Activated naive CD4-positive, alpha-beta T cell treated with anti-CD3 and anti-CD28 coated beads, Interleukin-2, amount 50 U/mL, for 72 hours (primary cell): ENCODE measurements at regions not wholly inside any gene's neighbourhood (a gene's known extent, or its start where the extent isn't known, plus 50 kb on each side); places are given as distances from the start of the nearest gene placed in this dataset.
"Not testable (repeated sequence)": the region's sequence is repeated elsewhere in the genome, so short reads cannot be mapped to it uniquely, and the experiment has no call there.

Experiments
- ATAC-seq, 2 donors: fragments of 150-1000 bp; cut with Tn5 transposase; 2 replicates each; pipeline ENCODE4 v1.10.0; 2021; ENCODE audit warnings: mild to moderate bottlenecking in 2 of 2, moderate library complexity in 2 of 2
- DNase-seq, 2 donors: peaks; one replicate each; pipeline ENCODE4 v3.0.0; 2021 to 2022; ENCODE audit warnings: low spot score in 2 of 2
- H3K27ac Mint-ChIP-seq, 2 donors: one replicate each; pipeline ENCODE4 v1.8.0; 2022; ENCODE audit warnings: mild to moderate bottlenecking in 2 of 2, mixed read lengths in 2 of 2
- H3K36me3 Mint-ChIP-seq, 2 donors: one replicate each; pipeline ENCODE4 v1.8.0; 2022; ENCODE audit warnings: mixed read lengths in 2 of 2
- H3K9me3 Mint-ChIP-seq, 2 donors: one replicate each; pipeline ENCODE4 v1.8.0; 2022; ENCODE audit warnings: mixed read lengths in 2 of 2

- ATAC-seq (no peak), DNase-seq (no peak)
- Mint-ChIP-seq H3K36me3 (no peaks in the 10 kb centered on the region), H3K9me3 (peaks cover 11 to 21% of the 10 kb centered on the region in 2 donors), H3K27ac (no peak overlapping the region)
These were observed 353.7 kb upstream of the CHRM2 start for GRCh38 chr7:136514776-136515175.

DNA sequence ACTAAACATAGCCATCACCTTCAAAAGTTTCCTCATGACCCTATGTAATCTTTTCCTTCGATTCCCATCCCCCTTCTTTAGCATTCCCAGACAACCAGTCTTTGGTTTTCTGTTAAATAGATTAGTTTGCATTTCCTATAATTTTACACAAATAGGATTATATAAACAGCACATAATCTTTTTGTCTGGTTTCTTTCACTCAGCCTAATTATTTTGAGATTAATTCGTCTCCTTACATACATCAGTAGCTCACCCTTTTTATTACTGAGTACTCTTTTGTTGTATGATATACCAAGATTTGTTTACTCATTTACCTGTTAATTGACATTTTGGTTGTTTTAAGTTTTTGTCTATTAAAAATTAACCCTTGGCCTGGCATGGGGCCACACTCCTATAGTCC, 354.7 kb upstream of the CHRM2 start:
- Mint-ChIP-seq H3K36me3 (no peaks in the 10 kb centered on the region), H3K27ac (no peak overlapping the region), H3K9me3 (peaks cover 9 to 18% of the 10 kb centered on the region in 2 donors)
- no peak for DNase-seq
- ATAC-seq: no peak

DNA sequence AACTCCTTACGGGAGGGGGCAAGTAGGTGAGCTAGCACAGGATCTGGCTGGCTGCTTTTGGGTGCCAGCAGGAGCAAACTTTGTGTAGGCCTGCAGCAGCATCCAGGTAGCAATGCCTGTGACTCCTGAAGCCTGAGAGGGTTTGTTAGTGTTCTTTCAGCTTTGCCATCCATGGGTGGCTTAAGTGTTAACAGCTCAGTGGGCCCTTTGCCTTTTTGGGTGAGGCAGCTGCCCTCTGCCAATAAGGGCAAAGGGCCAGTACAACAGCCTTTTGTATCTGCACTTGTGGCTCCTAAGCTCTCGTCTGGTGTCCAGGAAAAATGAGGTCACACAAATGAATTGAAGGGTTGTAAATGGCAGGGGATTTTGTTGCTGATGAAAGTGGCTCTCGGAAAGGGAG, 359.0 kb upstream of the CHRM2 start:
- Mint-ChIP-seq H3K36me3 (no peaks in the 10 kb centered on the region), H3K9me3 (peaks cover 9 to 17% of the 10 kb centered on the region in 2 donors), H3K27ac (no peak overlapping the region)
- ATAC-seq: no peak
- no peak for DNase-seq

- ATAC-seq (no peak), DNase-seq (no peak)
- Mint-ChIP-seq H3K36me3 (no peaks in the 10 kb centered on the region), H3K9me3 (peaks cover 6 to 11% of the 10 kb centered on the region in 2 donors), H3K27ac (no peak overlapping the region)
These were observed 366.3 kb upstream of the CHRM2 start for GRCh38 chr7:136502162-136502561.

DNA sequence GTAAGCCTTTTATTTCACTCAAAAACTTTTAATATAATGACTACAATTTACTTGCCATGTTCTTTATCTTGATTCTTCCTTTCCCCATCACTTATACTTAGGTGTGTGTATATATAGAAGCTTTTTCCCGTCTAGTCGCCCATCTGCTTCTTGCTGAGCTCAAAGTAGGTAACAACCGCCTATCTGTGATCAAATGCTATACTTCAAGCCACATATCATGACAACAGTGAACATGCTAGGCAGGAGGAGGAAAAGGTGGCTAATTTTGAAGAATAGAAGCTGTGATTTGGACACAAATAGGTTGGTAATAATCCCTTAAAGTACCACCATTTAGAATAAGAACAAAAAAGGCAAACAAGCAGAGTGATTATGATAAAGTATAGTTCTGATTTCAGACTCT, 367.3 kb upstream of the CHRM2 start:
- peaks cover 8 to 14% of the 10 kb centered on the region in 2 donors for H3K9me3 Mint-ChIP-seq
- no peak overlapping the region for H3K27ac Mint-ChIP-seq
- H3K36me3 Mint-ChIP-seq: no peaks in the 10 kb centered on the region

DNA sequence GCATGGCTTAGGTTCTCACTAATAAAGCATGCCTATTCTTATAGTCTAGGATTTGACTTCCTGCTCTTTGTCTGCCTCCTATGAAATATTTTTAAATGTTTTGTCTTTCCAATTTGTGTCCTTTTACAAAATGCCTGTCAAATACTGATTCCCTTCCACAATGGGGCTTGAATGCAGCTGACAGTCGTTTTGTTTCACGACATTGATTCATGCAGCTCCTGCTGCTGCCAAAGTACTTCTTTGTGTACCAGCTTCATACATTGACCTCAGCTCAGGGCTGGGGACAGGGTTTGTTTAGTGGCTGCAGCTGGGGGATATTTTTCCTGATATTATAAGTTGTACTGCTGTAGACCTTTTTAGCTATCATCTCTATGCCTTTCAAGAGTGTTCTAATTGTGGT, 371.9 kb upstream of the CHRM2 start:
- DNase-seq (no peak), ATAC-seq (no peak)
- H3K36me3 Mint-ChIP-seq: no peaks in the 10 kb centered on the region
- no peak overlapping the region for H3K27ac Mint-ChIP-seq
- H3K9me3 Mint-ChIP-seq: peaks cover 13 to 19% of the 10 kb centered on the region in 2 donors

More for the DNA sequence above, 367.3 kb upstream of the CHRM2 start:
- ATAC-seq (no peak), DNase-seq (no peak)

DNA sequence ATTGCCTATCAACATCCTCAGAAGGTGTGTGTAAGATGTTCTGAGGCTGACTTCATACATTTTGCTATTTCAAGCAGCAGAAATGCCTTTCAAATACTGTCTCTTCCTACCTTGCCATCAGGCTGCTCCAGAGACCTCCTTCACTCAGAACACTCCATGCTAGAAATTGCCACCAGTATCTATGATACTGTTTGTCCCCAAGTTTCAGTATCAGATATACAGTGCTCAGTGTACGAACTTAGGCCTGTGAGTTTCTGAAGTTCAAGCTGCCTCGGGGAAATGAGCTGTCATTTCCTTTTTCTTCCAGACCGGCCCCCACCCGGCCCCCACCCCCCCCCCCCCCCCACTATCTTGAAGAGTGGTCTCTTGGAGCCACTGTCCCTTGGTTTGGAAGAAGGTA, 373.4 kb upstream of the CHRM2 start:
- no peak for DNase-seq
- Mint-ChIP-seq H3K27ac (no peak overlapping the region), H3K9me3 (peaks cover 13 to 19% of the 10 kb centered on the region in 2 donors), H3K36me3 (no peaks in the 10 kb centered on the region)
- no peak for ATAC-seq

DNA sequence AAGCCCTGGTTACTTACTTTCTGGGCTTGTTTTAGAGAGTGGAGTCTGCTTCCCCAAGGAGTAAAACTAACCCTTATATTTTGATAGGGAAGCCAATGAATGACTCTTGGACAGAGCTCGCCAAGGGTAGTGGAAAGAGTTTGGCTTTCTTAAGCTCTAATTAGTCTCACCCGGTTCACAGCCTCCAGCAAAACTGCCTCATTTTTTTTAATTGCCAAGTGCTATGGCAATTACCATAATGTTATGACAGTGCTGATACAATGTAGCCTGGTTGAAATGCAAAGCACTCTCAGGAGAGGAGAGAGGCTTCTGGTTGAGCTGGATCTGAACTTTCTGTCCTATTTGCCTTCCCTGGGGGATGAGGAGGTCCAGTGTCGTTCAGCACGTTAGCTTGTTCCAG, 376.1 kb upstream of the CHRM2 start:
- DNase-seq: no peak
- Mint-ChIP-seq H3K27ac (no peak overlapping the region), H3K9me3 (peaks cover 10 to 16% of the 10 kb centered on the region in 2 donors), H3K36me3 (no peaks in the 10 kb centered on the region)
- ATAC-seq: no peak

DNA sequence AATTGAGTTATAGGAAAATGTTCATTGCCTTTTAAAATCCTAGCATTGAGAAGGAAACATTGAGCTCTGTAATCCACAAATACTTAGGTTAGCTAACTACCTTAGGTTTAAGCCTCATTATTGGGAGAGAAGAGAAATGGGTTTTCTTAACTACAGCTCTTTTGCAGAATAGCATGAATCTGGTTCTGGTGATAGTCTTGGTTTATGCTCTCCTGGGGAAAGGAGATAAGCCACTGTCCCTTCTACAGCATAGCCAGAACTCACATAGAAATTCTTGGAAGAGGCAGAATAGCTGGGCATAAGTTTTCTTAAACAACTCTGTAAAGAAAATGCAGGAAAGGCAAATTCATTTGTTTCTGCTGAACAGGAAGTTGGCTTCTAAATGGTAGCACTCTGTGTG, 378.6 kb upstream of the CHRM2 start:
- ATAC-seq (no peak), DNase-seq (no peak)
- peaks cover 9 to 10% of the 10 kb centered on the region in 2 donors for H3K9me3 Mint-ChIP-seq
- H3K36me3 Mint-ChIP-seq: no peaks in the 10 kb centered on the region
- no peak overlapping the region for H3K27ac Mint-ChIP-seq

DNA sequence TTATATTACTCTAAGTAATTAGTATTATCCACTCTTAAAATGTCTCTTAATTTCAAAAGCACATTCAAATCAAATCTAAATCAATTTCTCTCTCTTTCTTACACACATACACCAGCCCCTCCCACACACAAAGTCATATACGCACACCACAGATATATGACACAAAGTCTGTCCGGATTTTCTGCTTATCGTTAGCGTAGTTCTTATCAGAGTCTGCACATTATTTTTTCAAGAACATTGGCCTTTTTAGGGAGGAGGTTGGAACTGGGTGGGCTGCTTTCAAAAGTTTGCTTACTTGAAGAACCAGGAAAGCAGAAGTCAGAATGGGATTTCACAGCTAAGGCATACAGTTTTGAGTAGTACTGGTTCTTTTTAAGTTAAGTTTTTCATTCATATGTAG, 387.6 kb upstream of the CHRM2 start:
- ATAC-seq (no peak), DNase-seq (no peak)
- H3K27ac Mint-ChIP-seq: no peak overlapping the region
- peaks cover 4 to 9% of the 10 kb centered on the region in 2 donors for H3K9me3 Mint-ChIP-seq
- no peaks in the 10 kb centered on the region for H3K36me3 Mint-ChIP-seq

DNA sequence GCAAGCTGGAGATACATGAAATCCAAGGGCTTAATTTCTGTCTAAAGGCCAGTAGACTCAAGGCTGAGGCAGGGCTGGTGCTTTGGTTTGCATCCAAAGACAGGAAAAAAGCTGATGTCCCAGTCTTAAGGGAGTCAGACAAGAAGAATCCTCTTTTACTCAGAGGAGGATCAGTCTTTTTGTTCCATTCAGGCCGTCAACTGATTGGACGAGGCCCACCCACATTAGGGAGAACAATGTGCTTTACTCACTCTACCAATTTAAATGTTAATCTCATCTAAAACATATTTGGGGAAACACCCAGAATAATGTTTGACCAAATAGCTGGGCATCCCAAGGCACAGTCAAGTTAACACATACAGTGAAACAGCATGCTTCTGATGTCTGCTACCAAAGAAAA, 388.5 kb upstream of the CHRM2 start:
- H3K36me3 Mint-ChIP-seq: no peaks in the 10 kb centered on the region
- no peak overlapping the region for H3K27ac Mint-ChIP-seq
- peaks cover 9 to 14% of the 10 kb centered on the region in 2 donors for H3K9me3 Mint-ChIP-seq
- DNase-seq (no peak), ATAC-seq (no peak)

DNA sequence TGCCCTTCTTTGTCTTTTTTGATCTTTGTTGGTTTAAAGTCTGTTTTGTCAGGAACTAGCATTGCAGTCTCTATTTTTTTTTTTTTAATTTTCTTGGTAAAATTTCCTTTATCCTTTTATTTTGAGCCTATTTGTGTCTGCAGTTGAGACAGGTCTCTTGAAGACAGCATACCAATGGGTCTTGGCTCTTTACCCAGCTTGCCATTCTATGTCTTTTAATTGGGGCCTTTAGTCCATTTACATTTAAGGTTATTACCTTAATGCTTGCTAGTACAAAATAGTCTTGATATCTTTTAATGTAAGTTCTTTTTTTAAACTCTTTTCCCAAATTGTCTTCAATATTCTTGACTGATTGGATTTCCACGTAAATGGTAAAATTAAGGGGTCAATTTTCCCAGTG, 398.3 kb upstream of the CHRM2 start:
- DNase-seq (no peak), ATAC-seq (no peak)
- H3K9me3 Mint-ChIP-seq: peaks cover 19 to 24% of the 10 kb centered on the region in 2 donors
- H3K27ac Mint-ChIP-seq: no peak overlapping the region
- H3K36me3 Mint-ChIP-seq: peaks cover 7 to 19% of the 10 kb centered on the region in 2 donors

DNA sequence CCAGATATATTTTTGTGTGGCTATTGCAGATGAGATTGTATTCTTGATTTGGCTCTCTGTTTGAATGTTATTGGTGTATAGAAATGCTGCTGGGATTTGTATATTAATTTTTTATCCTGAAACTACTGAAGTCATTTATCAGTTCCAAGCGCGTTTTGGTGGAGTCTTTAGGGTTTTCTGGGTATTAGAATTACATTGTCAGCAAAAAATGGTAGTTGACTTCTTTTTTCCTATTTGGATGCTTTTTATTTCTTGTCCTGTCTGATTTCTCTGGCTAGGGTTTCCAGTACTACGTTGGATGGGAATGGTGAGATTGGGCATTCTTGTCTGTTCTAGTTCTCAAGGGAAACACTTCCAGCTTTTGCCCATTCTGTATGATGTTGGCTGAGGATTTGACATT, 415.5 kb upstream of the CHRM2 start:
- Mint-ChIP-seq H3K36me3 (no peaks in the 10 kb centered on the region), H3K9me3 (peaks cover 24 to 36% of the 10 kb centered on the region in 2 donors), H3K27ac (no peak overlapping the region)
- no peak for DNase-seq
- no peak for ATAC-seq

GRCh38 chr7:136446751-136447150, 421.7 kb upstream of the CHRM2 start:
- peaks cover 13 to 18% of the 10 kb centered on the region in 2 donors for H3K9me3 Mint-ChIP-seq
- no peak overlapping the region for H3K27ac Mint-ChIP-seq
- H3K36me3 Mint-ChIP-seq: peaks cover 0 to 4% of the 10 kb centered on the region in 2 donors
- no peak for DNase-seq
- no peak for ATAC-seq

- DNase-seq (no peak), ATAC-seq (no peak)
- Mint-ChIP-seq H3K9me3 (peaks cover 8 to 24% of the 10 kb centered on the region in 2 donors), H3K36me3 (peaks cover 0 to 4% of the 10 kb centered on the region in 2 donors), H3K27ac (no peak overlapping the region)
These were observed 426.6 kb upstream of the CHRM2 start for GRCh38 chr7:136441835-136442234.

GRCh38 chr7:136431736-136432135, 436.7 kb upstream of the CHRM2 start:
- not testable (repeated sequence) for ATAC-seq, H3K36me3 Mint-ChIP-seq, H3K9me3 Mint-ChIP-seq, H3K27ac Mint-ChIP-seq, DNase-seq

DNA sequence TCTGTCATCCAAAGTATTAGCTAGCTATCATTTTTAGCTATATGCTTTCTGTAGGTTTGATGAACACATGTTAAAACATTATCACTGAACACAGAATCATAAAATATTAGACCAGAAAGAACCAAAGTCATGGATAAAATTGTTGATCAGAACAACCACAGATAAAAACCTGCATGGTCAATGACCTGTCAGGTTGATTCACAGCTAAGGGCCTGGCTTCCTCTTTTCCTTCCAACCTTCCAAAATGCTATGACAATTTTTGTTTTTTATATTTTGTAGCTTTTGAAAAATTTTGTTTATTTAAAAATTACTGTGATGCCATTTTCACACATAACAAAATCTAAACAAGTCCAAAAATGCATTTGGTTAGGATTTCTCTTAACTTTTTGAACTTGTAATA, 444.4 kb upstream of the CHRM2 start:
- Mint-ChIP-seq H3K36me3 (peaks cover 9 to 10% of the 10 kb centered on the region in 2 donors), H3K9me3 (peaks cover 16 to 18% of the 10 kb centered on the region in 2 donors), H3K27ac (no peak overlapping the region)
- ATAC-seq (no peak), DNase-seq (no peak)

DNA sequence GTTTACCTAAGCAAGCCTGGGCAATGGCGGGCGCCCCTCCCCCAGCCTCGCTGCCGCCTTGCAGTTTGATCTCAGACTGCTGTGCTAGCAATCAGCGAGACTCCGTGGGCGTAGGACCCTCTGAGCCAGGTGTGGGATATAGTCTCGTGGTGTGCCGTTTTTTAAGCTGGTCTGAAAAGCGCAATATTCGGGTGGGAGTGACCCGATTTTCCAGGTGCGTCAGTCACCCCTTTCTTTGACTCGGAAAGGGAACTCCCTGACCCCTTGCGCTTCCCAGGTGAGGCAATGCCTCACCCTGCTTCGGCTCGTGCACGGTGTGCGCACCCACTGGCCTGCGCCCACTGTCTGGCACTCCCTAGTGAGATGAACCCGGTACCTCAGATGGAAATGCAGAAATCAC, 442.6 kb upstream of the MTPN start:
- not testable (repeated sequence) for ATAC-seq, H3K27ac Mint-ChIP-seq, DNase-seq
- H3K9me3 Mint-ChIP-seq: peaks cover 11% of the 10 kb centered on the region in 2 donors
- peaks cover 9 to 10% of the 10 kb centered on the region in 2 donors for H3K36me3 Mint-ChIP-seq

DNA sequence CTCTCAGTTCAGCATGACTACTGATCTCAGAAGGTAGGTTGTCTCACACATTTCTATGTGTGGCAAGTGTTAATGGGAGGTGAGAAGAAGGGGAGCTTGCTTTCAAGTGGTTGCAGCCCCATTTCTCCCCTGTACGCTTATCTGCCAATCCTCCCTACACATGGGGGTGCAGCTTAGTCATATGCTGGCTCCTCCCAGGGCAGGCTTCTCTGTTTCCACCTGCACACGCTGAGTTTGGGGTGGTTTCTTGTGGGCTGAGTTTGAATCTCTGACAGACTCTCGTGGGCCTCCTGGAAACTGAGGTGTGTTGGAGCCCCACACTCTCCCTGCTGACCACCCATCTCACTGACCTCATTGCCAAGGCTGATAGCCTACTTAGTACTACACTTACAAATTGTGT, 435.8 kb upstream of the MTPN start:
- H3K36me3 Mint-ChIP-seq: no peaks in the 10 kb centered on the region
- DNase-seq: no peak
- no peak overlapping the region for H3K27ac Mint-ChIP-seq
- no peak for ATAC-seq
- no peaks in the 10 kb centered on the region for H3K9me3 Mint-ChIP-seq
